HepG2 (cell line): ENCODE measurements at regions not wholly inside any gene's neighbourhood (a gene's known extent, or its start where the extent isn't known, plus 50 kb on each side); places are given as distances from the start of the nearest gene placed in this dataset.

Experiments used
- ARID4A ChIP-seq: sonication (generic); formaldehyde crosslinking; IDR thresholded peaks from 2 replicates; pipeline ENCODE4 v1.5.0; 2020; ENCODE audit warnings: mild to moderate bottlenecking, missing genetic modification reagents, borderline replicate concordance
- DNMT3B ChIP-seq: conservative IDR thresholded peaks from 2 replicates; pipeline ENCODE4 v1.6.1; 2016; ENCODE audit warnings: missing biosample characterization, control low read depth
- HCFC1 ChIP-seq: fragments of 150-350 bp; IDR thresholded peaks from 2 replicates; pipeline ENCODE4 v1.6.1; 2014; ENCODE audit warnings: low read depth, low read length
- NFE2L2 ChIP-seq: fragments of 150-350 bp; IDR thresholded peaks from 2 replicates; pipeline ENCODE4 v1.6.1; 2014; ENCODE audit warnings: low read length
- NR2F1 ChIP-seq, 2 experiments: fragments of 450-650 bp in 1 of 2; formaldehyde crosslinking in 1 of 2; IDR thresholded peaks; 2 replicates each; pipeline versions ENCODE4 v1.5.0 to v1.6.1; 2016 to 2020; ENCODE audit warnings: mild to moderate bottlenecking in 1 of 2, missing compliant biosample characterization in 1 of 2, missing genetic modification reagents in 1 of 2, moderate library complexity in 1 of 2
- PAX8 ChIP-seq: sonication (generic); formaldehyde crosslinking; IDR thresholded peaks from 2 replicates; pipeline ENCODE4 v1.8.0; 2022; ENCODE audit warnings: mild to moderate bottlenecking, missing genetic modification reagents, borderline replicate concordance
- POLR2A ChIP-seq, 2 experiments: IDR thresholded peaks; 2 replicates each; pipeline ENCODE4 v1.6.1; 2011; ENCODE audit warnings: low read depth in 2 of 2, low read length in 2 of 2, mild to moderate bottlenecking in 1 of 2, moderate library complexity in 1 of 2; ENCODE audit not compliant: insufficient read depth in 1 of 2
- SNAI1 ChIP-seq: sonication (generic); formaldehyde crosslinking; IDR thresholded peaks from 2 replicates; pipeline ENCODE4 v1.5.0; 2020; ENCODE audit warnings: mild to moderate bottlenecking, missing genetic modification reagents, borderline replicate concordance
- ZNF557 ChIP-seq: sonication (generic); formaldehyde crosslinking; IDR thresholded peaks from 2 replicates; pipeline ENCODE4 v1.4.0; 2020; ENCODE audit warnings: missing genetic modification reagents
- ZNF749 ChIP-seq: sonication (generic); formaldehyde crosslinking; IDR thresholded peaks from 2 replicates; pipeline ENCODE4 v1.8.0; 2022; ENCODE audit warnings: mild to moderate bottlenecking, missing genetic modification reagents, moderate library complexity, borderline replicate concordance

GRCh38 chr3:107061466-107061865 is 315.8 kb upstream of the CCDC54 start:
- TF ChIP-seq ZNF557 (CRISPR knock-in tag) (no peak), DNMT3B (CRISPR knock-in tag) (no peak), PAX8 (no peak), HCFC1 (no peak), POLR2A (IDR thresholded peaks at IDR 0.05; ENCODE audit: insufficient read depth in 1 of 2, low read depth in 2 of 2, low read length in 2 of 2) (no peak), SNAI1 (CRISPR knock-in tag) (no peak), NR2F1 (CRISPR knock-in tag; IDR thresholded peaks at IDR 0.05) (no peak), ARID4A (CRISPR knock-in tag) (no peak), ZNF749 (CRISPR knock-in tag) (no peak), NFE2L2 (no peak)
